ENCODE measurements at regions not wholly inside any gene's neighbourhood (a gene's known extent, or its start where the extent isn't known, plus 50 kb on each side); places are given as distances from the start of the nearest gene placed in this dataset.

DNA sequence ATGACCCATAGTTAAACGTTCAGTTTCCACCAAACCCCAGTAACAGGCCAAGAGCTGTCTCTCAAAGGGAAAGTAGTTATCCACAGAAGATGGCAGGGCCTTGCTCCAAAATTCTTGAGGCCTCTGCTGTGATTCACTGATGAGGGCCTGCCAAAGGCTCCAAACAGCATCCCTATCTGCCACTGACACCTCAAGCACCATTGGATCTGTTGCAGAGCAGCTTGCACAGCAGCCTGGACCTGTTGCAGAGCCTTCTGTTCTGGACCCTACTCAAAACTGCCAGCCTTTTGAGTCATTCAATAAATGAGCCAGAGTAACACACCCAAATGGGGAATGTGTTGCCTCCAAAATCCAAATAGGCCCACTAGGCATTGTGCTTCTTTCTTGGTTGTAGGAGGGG lies 741.5 kb upstream of the RGMB start:
- TF ChIP-seq, protein P1, sequence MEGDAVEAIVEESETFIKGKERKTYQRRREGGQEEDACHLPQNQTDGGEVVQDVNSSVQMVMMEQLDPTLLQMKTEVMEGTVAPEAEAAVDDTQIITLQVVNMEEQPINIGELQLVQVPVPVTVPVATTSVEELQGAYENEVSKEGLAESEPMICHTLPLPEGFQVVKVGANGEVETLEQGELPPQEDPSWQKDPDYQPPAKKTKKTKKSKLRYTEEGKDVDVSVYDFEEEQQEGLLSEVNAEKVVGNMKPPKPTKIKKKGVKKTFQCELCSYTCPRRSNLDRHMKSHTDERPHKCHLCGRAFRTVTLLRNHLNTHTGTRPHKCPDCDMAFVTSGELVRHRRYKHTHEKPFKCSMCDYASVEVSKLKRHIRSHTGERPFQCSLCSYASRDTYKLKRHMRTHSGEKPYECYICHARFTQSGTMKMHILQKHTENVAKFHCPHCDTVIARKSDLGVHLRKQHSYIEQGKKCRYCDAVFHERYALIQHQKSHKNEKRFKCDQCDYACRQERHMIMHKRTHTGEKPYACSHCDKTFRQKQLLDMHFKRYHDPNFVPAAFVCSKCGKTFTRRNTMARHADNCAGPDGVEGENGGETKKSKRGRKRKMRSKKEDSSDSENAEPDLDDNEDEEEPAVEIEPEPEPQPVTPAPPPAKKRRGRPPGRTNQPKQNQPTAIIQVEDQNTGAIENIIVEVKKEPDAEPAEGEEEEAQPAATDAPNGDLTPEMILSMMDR (IDR thresholded peaks at IDR 0.05; ENCODE audit: poor library complexity, severe bottlenecking), result no peak
- TF ChIP-seq TAF1 (IDR thresholded peaks at IDR 0.05; ENCODE audit: low read depth) (no peak), MXI1 (conservative IDR thresholded peaks at IDR 0.05; ENCODE audit: poor library complexity, severe bottlenecking) (no peak), EP300 (conservative IDR thresholded peaks at IDR 0.05; ENCODE audit: poor library complexity, severe bottlenecking) (no peak), RAD21 (conservative IDR thresholded peaks at IDR 0.05) (no peak), POLR2AphosphoS5 (IDR thresholded peaks at IDR 0.05) (no peak), EZH2 (IDR thresholded peaks at IDR 0.05; ENCODE audit: borderline replicate concordance, insufficient read depth, low read length, poor library complexity, severe bottlenecking) (no peak), SMC3 (conservative IDR thresholded peaks at IDR 0.05; ENCODE audit: poor library complexity) (no peak)
